WTC11 (cell line): ENCODE measurements at regions not wholly inside any gene's neighbourhood (a gene's known extent, or its start where the extent isn't known, plus 50 kb on each side); places are given as distances from the start of the nearest gene placed in this dataset.

Experiments used
- E2F4 ChIP-seq: sonication (generic); formaldehyde crosslinking; IDR thresholded peaks from 2 replicates; pipeline ENCODE4 v1.8.1; 2022; ENCODE audit warnings: low read depth, mild to moderate bottlenecking, moderate library complexity, missing genetic modification reagents, borderline replicate concordance
- ELF4 ChIP-seq: sonication (generic); formaldehyde crosslinking; IDR thresholded peaks from 2 replicates; pipeline ENCODE4 v1.8.1; 2022; ENCODE audit warnings: low read depth, mild to moderate bottlenecking, moderate library complexity, missing genetic modification reagents
- ESRRA ChIP-seq: sonication (generic); formaldehyde crosslinking; IDR thresholded peaks from 2 replicates; pipeline ENCODE4 v1.8.1; 2022; ENCODE audit warnings: mild to moderate bottlenecking, missing genetic modification reagents, borderline replicate concordance
- MAX ChIP-seq: sonication (generic); formaldehyde crosslinking; IDR thresholded peaks from 2 replicates; pipeline ENCODE4 v1.8.0; 2022; ENCODE audit warnings: mild to moderate bottlenecking, missing genetic modification reagents
- NR1H2 ChIP-seq: sonication (generic); formaldehyde crosslinking; IDR thresholded peaks from 2 replicates; pipeline ENCODE4 v1.9.0; 2021; ENCODE audit warnings: mild to moderate bottlenecking, moderate library complexity, missing genetic modification reagents
- PRRX2 ChIP-seq: fragments of 250-450 bp; sonication (Bioruptor Pico); IDR thresholded peaks from 2 replicates; pipeline ENCODE4 v1.8.0; 2021; ENCODE audit warnings: mild to moderate bottlenecking
- SMAD4 ChIP-seq: sonication (generic); formaldehyde crosslinking; IDR thresholded peaks from 2 replicates; pipeline ENCODE4 v1.8.0; 2022; ENCODE audit warnings: mild to moderate bottlenecking, missing genetic modification reagents
- TP53 ChIP-seq: sonication (generic); formaldehyde crosslinking; IDR thresholded peaks from 2 replicates; pipeline ENCODE4 v1.8.1; 2023; ENCODE audit warnings: mild to moderate bottlenecking, missing genetic modification reagents
- ZNF121 ChIP-seq: sonication (generic); formaldehyde crosslinking; IDR thresholded peaks from 2 replicates; pipeline ENCODE4 v1.8.0; 2023; ENCODE audit warnings: missing genetic modification reagents
- ZNF396 ChIP-seq: fragments of 250-450 bp; sonication (Bioruptor Pico); IDR thresholded peaks from 2 replicates; pipeline ENCODE4 v1.8.0; 2021; ENCODE audit warnings: mild to moderate bottlenecking, moderate library complexity, borderline replicate concordance
- TF ChIP-seq, protein P1 (sequence below): fragments of 200-600 bp; IDR thresholded peaks from 2 replicates; pipeline ENCODE4 v1.8.0; 2022; ENCODE audit warnings: antibody characterized with exemption
- TF ChIP-seq, protein P2 (sequence below): sonication (generic); formaldehyde crosslinking; IDR thresholded peaks from 2 replicates; pipeline ENCODE4 v1.8.0; 2023; ENCODE audit warnings: missing genetic modification reagents
- TF ChIP-seq, protein P3 (sequence below): fragments of 250-450 bp; sonication (Bioruptor Pico); IDR thresholded peaks from 2 replicates; pipeline ENCODE4 v2.1.2; 2022; ENCODE audit warnings: mild to moderate bottlenecking, moderate library complexity

- TF ChIP-seq NR1H2 (CRISPR knock-in tag) (no peak), MAX (CRISPR knock-in tag) (no peak), TP53 (CRISPR knock-in tag) (no peak), ESRRA (no peak), SMAD4 (CRISPR knock-in tag) (no peak), ELF4 (CRISPR knock-in tag) (no peak), ZNF121 (CRISPR knock-in tag) (no peak), E2F4 (no peak), PRRX2 (CRISPR knock-in tag) (no peak), ZNF396 (CRISPR knock-in tag) (no peak)
- TF ChIP-seq, protein P1, sequence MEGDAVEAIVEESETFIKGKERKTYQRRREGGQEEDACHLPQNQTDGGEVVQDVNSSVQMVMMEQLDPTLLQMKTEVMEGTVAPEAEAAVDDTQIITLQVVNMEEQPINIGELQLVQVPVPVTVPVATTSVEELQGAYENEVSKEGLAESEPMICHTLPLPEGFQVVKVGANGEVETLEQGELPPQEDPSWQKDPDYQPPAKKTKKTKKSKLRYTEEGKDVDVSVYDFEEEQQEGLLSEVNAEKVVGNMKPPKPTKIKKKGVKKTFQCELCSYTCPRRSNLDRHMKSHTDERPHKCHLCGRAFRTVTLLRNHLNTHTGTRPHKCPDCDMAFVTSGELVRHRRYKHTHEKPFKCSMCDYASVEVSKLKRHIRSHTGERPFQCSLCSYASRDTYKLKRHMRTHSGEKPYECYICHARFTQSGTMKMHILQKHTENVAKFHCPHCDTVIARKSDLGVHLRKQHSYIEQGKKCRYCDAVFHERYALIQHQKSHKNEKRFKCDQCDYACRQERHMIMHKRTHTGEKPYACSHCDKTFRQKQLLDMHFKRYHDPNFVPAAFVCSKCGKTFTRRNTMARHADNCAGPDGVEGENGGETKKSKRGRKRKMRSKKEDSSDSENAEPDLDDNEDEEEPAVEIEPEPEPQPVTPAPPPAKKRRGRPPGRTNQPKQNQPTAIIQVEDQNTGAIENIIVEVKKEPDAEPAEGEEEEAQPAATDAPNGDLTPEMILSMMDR = no peak
- TF ChIP-seq, protein P2, sequence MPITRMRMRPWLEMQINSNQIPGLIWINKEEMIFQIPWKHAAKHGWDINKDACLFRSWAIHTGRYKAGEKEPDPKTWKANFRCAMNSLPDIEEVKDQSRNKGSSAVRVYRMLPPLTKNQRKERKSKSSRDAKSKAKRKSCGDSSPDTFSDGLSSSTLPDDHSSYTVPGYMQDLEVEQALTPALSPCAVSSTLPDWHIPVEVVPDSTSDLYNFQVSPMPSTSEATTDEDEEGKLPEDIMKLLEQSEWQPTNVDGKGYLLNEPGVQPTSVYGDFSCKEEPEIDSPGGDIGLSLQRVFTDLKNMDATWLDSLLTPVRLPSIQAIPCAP = no peak
- TF ChIP-seq, protein P3, sequence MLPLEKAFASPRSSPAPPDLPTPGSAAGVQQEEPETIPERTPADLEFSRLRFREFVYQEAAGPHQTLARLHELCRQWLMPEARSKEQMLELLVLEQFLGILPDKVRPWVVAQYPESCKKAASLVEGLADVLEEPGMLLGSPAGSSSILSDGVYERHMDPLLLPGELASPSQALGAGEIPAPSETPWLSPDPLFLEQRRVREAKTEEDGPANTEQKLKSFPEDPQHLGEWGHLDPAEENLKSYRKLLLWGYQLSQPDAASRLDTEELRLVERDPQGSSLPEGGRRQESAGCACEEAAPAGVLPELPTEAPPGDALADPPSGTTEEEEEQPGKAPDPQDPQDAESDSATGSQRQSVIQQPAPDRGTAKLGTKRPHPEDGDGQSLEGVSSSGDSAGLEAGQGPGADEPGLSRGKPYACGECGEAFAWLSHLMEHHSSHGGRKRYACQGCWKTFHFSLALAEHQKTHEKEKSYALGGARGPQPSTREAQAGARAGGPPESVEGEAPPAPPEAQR = no peak
These were observed 135.6 kb upstream of the CST7 start for GRCh38 chr20:24813496-24813895.
